OCI-LY3 (cell line): ENCODE measurements at regions not wholly inside any gene's neighbourhood (a gene's known extent, or its start where the extent isn't known, plus 50 kb on each side); places are given as distances from the start of the nearest gene placed in this dataset.
A peak's percentile ranks its signal among the peaks of the same experiment; 100 is the strongest.

ENCODE experiments used
- H2AFZ ChIP-seq: fragments of 200-600, 300-600 bp; shearing (Covaris generic); 2 replicates; pipeline ENCODE4 v1.6.0; 2014; ENCODE audit warnings: antibody characterized with exemption, low read depth, low read length
- H3K27ac ChIP-seq: fragments of 200-600, 300-600 bp; sonication (generic); 2 replicates; pipeline ENCODE4 v1.5.1; 2014; ENCODE audit warnings: mild to moderate bottlenecking, low read length, moderate library complexity, mixed read lengths
- H3K27me3 ChIP-seq: fragments of 200-600, 300-600 bp; sonication (generic); 2 replicates; pipeline ENCODE4 v1.6.1; 2014; ENCODE audit warnings: low read depth, low read length, mixed read lengths
- H3K36me3 ChIP-seq: fragments of 200-600, 300-600 bp; sonication (generic); replicated peaks from 2 replicates; pipeline ENCODE3; 2014; ENCODE audit warnings: low read depth, low read length, mixed read lengths
- H3K4me1 ChIP-seq: fragments of 300-600, 200-600 bp; sonication (generic); 2 replicates; pipeline ENCODE4 v1.6.1; 2014; ENCODE audit warnings: low read length, mixed read lengths
- H3K4me2 ChIP-seq: fragments of 200-600, 300-600 bp; sonication (generic); 2 replicates; pipeline ENCODE4 v1.6.1; 2014; ENCODE audit warnings: low read length, mixed read lengths
- H3K4me3 ChIP-seq: fragments of 300-600, 200-600 bp; sonication (generic); 2 replicates; pipeline ENCODE4 v1.5.1; 2014; ENCODE audit warnings: antibody characterized with exemption, mild to moderate bottlenecking, low read length, moderate library complexity
- H3K79me2 ChIP-seq: fragments of 300-600, 200-600 bp; shearing (Covaris generic); 2 replicates; pipeline ENCODE4 v1.6.1; 2014; ENCODE audit warnings: mild to moderate bottlenecking, low read length, mixed read lengths
- H3K9ac ChIP-seq: fragments of 300-600, 200-600 bp; shearing (Covaris generic); 2 replicates; pipeline ENCODE4 v1.6.0; 2014; ENCODE audit warnings: mild to moderate bottlenecking, low read length, moderate library complexity
- H3K9me3 ChIP-seq: fragments of 200-600, 300-600 bp; shearing (Covaris generic); 2 replicates; pipeline ENCODE4 v1.6.1; 2014; ENCODE audit warnings: low read length, mixed read lengths; ENCODE audit not compliant: insufficient read depth
- H4K20me1 ChIP-seq: fragments of 200-600, 300-600 bp; sonication (generic); 2 replicates; pipeline ENCODE4 v1.6.1; 2016; ENCODE audit warnings: low read length, mixed read lengths; ENCODE audit not compliant: insufficient read depth
- EZH2phosphoT487 ChIP-seq: fragments of 200-600 bp; shearing (Covaris generic); IDR thresholded peaks from 2 replicates; pipeline ENCODE4 v1.6.1; 2018; ENCODE audit warnings: antibody characterized with exemption, mixed run types, low read depth
- TF ChIP-seq, protein P1 (sequence below): fragments of 200-600, 300-600 bp; sonication (generic); IDR thresholded peaks from 2 replicates; pipeline ENCODE4 v1.5.1; 2014; ENCODE audit warnings: antibody characterized with exemption, low read length, low read depth

GRCh38 chr4:136505020-136505419 lies 1027.3 kb downstream of the PCDH18 start:
- Histone ChIP-seq H2AFZ (peak overlapping the region; percentile 26; the same call in 1 of the 2 replicates), H4K20me1 (no peaks in the 10 kb centered on the region), H3K9me3 (no peaks in the 10 kb centered on the region), H3K79me2 (no peaks in the 10 kb centered on the region), H3K27ac (no peak overlapping the region), H3K36me3 (no peaks in the 10 kb centered on the region), H3K27me3 (no peaks in the 10 kb centered on the region), H3K4me2 (no peak overlapping the region), H3K4me3 (no peak overlapping the region), H3K4me1 (no peaks in the 10 kb centered on the region), H3K9ac (no peak overlapping the region)
- no peak for TF ChIP-seq EZH2phosphoT487
- TF ChIP-seq, protein P1, sequence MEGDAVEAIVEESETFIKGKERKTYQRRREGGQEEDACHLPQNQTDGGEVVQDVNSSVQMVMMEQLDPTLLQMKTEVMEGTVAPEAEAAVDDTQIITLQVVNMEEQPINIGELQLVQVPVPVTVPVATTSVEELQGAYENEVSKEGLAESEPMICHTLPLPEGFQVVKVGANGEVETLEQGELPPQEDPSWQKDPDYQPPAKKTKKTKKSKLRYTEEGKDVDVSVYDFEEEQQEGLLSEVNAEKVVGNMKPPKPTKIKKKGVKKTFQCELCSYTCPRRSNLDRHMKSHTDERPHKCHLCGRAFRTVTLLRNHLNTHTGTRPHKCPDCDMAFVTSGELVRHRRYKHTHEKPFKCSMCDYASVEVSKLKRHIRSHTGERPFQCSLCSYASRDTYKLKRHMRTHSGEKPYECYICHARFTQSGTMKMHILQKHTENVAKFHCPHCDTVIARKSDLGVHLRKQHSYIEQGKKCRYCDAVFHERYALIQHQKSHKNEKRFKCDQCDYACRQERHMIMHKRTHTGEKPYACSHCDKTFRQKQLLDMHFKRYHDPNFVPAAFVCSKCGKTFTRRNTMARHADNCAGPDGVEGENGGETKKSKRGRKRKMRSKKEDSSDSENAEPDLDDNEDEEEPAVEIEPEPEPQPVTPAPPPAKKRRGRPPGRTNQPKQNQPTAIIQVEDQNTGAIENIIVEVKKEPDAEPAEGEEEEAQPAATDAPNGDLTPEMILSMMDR: no peak

DNA sequence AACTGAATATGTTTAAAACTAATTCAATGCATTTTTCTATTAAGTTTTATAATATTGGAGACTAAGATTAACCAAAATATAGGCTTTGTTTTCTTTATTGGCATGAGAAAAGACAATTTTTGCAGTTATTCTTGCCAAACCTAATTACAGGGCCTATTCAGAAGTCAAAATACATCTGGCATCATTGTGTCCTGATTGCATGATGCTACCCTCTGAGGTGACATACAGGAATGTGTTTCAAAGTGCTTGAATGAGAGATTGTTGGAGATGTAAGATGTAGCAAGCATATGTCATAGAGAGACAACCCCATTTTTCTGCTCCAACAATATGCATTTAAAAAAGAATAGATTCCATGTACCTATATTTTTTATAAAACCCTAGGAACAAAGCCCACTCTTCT lies 1036.4 kb downstream of the PCDH18 start:
- no peak overlapping the region for H3K27ac ChIP-seq

GRCh38 chr4:136495076-136495475 lies 1037.2 kb downstream of the PCDH18 start:
- H2AFZ ChIP-seq: no peak overlapping the region
- no peak overlapping the region for H3K4me3 ChIP-seq
- H3K79me2 ChIP-seq: no peaks in the 10 kb centered on the region
- H3K9ac ChIP-seq: no peak overlapping the region
- no peaks in the 10 kb centered on the region for H4K20me1 ChIP-seq
- no peaks in the 10 kb centered on the region for H3K36me3 ChIP-seq
- H3K4me2 ChIP-seq: no peak overlapping the region
- no peaks in the 10 kb centered on the region for H3K4me1 ChIP-seq
- TF ChIP-seq, protein P1: no peak
- no peak for TF ChIP-seq EZH2phosphoT487
- H3K27ac ChIP-seq: no peak overlapping the region
- H3K9me3 ChIP-seq: no peaks in the 10 kb centered on the region
- H3K27me3 ChIP-seq: no peaks in the 10 kb centered on the region

More for the DNA sequence above, 1036.4 kb downstream of the PCDH18 start:
- H3K9ac ChIP-seq: no peak overlapping the region
- TF ChIP-seq, protein P1: no peak
- no peak for TF ChIP-seq EZH2phosphoT487
- H3K4me2 ChIP-seq: no peak overlapping the region
- no peak overlapping the region for H3K4me3 ChIP-seq
- no peak overlapping the region for H2AFZ ChIP-seq
- H3K9me3 ChIP-seq: no peaks in the 10 kb centered on the region
- H3K4me1 ChIP-seq: no peaks in the 10 kb centered on the region
- no peaks in the 10 kb centered on the region for H3K36me3 ChIP-seq
- H3K79me2 ChIP-seq: no peaks in the 10 kb centered on the region
- H4K20me1 ChIP-seq: no peaks in the 10 kb centered on the region
- H3K27me3 ChIP-seq: no peaks in the 10 kb centered on the region

DNA sequence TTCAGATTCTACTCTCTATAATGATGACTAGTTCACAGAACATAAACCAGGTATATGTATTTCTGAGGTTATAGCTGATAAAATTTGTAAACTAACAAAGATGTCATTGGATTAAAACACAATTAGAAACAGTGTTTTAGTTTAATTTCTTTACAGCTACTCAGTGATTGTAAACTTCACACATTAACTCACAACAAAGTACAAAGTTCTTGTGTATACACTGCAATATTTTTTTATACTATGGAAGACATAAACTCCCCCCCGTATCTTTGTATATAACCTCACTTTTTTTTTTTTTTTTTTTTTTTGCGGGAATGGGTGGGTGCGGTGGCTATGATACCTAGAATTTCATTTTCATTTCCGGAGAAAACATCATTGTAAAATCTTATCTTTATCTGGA lies 1043.2 kb downstream of the PCDH18 start:
- H3K36me3 ChIP-seq: no peaks in the 10 kb centered on the region
- no peak for TF ChIP-seq EZH2phosphoT487
- TF ChIP-seq, protein P1: no peak
- no peak overlapping the region for H2AFZ ChIP-seq
- H4K20me1 ChIP-seq: no peaks in the 10 kb centered on the region
- no peaks in the 10 kb centered on the region for H3K4me1 ChIP-seq
- H3K79me2 ChIP-seq: no peaks in the 10 kb centered on the region
- no peak overlapping the region for H3K9ac ChIP-seq
- no peak overlapping the region for H3K27ac ChIP-seq
- no peak overlapping the region for H3K4me3 ChIP-seq
- no peaks in the 10 kb centered on the region for H3K27me3 ChIP-seq
- H3K4me2 ChIP-seq: no peak overlapping the region
- H3K9me3 ChIP-seq: no peaks in the 10 kb centered on the region
